Fibroblast of mammary gland (primary cell): ENCODE measurements at regions not wholly inside any gene's neighbourhood (a gene's known extent, or its start where the extent isn't known, plus 50 kb on each side); places are given as distances from the start of the nearest gene placed in this dataset.

Source experiments
- DNase-seq: peaks from one replicate; pipeline ENCODE4 v3.0.0-alpha.2; 2010; ENCODE audit warnings: low read depth
- H3K4me3 ChIP-seq: 2 replicates; pipeline ENCODE4 v1.5.1; 2011; ENCODE audit warnings: low read depth, mild to moderate bottlenecking, low read length, moderate library complexity; ENCODE audit not compliant: control insufficient read depth
- TF ChIP-seq, protein P1 (sequence below): conservative IDR thresholded peaks from 2 replicates; pipeline ENCODE4 v1.5.1; 2011; ENCODE audit warnings: low read depth, low read length, inconsistent platforms; ENCODE audit not compliant: control insufficient read depth, insufficient read depth

DNA sequence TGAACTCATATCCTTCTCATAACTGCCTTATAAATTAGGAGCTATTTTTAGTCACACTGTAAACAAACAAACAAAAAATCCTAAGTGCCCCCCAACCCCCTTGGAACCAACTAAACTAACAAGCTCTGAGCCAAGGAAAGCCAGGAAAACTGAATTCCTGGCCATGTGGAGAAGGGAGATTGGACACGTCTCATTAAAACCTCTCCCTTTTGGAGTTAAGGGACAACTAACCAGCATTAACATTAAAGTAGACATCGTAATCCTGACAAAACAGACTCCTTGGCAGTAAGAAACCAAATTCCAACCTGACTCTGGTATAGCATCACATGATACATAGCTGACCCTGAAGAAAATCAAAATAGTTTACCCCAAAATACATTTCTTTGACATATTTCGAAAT is 937.1 kb upstream of the GRIA3 start:
- TF ChIP-seq, protein P1, sequence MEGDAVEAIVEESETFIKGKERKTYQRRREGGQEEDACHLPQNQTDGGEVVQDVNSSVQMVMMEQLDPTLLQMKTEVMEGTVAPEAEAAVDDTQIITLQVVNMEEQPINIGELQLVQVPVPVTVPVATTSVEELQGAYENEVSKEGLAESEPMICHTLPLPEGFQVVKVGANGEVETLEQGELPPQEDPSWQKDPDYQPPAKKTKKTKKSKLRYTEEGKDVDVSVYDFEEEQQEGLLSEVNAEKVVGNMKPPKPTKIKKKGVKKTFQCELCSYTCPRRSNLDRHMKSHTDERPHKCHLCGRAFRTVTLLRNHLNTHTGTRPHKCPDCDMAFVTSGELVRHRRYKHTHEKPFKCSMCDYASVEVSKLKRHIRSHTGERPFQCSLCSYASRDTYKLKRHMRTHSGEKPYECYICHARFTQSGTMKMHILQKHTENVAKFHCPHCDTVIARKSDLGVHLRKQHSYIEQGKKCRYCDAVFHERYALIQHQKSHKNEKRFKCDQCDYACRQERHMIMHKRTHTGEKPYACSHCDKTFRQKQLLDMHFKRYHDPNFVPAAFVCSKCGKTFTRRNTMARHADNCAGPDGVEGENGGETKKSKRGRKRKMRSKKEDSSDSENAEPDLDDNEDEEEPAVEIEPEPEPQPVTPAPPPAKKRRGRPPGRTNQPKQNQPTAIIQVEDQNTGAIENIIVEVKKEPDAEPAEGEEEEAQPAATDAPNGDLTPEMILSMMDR, result no peak
- no peak overlapping the region for H3K4me3 ChIP-seq
- DNase-seq, result no peak

DNA sequence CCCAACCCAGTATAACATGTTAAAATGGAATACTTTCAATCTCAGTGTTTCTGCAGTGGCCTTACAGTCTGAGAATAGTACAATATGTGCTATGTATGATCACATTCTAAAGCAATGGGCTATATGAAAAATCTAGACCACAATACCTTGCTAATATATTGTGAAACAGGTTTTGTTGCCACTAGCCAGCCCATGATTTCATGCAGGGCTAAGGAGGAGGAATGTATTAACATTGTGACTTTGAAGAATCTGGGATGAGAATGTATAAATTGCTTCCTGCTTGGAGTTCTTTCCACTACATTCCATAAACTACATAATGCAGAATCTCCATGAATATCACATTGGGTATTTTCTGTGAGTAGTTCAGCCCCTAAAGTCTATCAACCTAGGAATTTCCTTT is 935.4 kb upstream of the GRIA3 start:
- TF ChIP-seq, protein P1, result no peak

DNA sequence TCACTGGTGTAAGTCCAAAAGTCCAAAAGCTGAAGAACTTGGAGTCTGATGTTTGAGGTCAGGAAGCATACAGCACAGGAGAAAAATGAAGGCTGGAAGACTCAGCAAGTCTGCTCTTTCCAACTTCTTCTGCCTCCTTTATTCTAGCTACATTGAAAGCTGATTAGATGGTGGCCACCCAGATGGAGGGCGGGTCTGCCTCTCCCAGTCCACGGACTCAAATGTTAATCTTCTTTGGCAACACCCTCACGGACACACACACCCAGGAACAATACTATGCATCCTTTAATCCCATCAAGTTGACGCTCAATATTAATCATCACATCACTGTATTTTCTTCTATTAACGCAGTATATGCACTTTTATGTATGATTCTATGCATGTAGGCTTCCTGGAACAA is 931.6 kb upstream of the GRIA3 start:
- no peak overlapping the region for H3K4me3 ChIP-seq
- no peak for DNase-seq
- TF ChIP-seq, protein P1, result no peak

More for the DNA sequence above, 935.4 kb upstream of the GRIA3 start:
- H3K4me3 ChIP-seq, result no peak overlapping the region
- no peak for DNase-seq

DNA sequence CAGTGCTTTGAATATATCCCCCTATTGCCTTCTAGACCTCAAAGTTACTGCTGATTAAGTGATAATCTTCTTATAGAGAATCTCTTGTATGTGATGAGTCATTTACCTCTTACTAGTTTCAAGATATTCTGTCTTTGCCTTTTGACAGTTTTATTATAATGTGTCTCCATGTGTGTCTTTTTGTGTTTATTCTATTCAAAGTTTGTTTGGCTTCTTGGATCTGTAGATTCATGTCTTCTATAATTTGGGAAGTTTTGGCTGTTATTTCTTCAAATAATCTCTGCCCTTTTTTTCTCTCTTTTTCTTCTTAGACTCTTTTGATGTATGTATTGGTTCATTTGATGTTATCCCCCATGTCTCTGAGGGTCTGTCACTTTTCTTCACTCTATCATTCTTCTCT is 915.7 kb upstream of the GRIA3 start:
- TF ChIP-seq, protein P1, result no peak
- H3K4me3 ChIP-seq, result no peak overlapping the region
- no peak for DNase-seq

DNA sequence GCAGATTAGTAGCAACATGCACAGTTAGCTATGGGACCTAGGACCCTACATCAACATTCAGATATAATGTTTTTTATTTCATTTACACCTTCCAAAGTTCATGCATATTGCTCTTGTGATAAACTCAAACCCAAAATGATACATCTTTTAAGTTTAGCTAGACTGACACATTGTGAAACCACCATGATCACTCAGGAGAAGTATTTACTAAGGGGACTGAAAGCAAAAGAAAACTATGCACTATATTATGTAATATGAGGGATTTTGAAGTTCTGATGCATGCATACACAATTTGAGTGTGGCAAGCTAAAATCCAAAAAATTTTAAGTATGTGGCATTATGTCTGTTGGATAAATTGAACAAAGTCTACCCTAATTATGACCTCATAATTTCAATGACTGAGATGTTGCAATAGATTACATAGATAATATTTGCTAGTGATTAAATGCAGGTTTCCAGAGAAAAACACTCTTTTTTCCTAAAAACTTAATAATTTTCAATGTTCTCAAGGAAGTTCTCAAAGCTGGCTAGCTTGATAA is 914.8 kb upstream of the GRIA3 start:
- DNase-seq, result peak; percentile 0
- TF ChIP-seq, protein P1, result no peak
- no peak overlapping the region for H3K4me3 ChIP-seq

DNA sequence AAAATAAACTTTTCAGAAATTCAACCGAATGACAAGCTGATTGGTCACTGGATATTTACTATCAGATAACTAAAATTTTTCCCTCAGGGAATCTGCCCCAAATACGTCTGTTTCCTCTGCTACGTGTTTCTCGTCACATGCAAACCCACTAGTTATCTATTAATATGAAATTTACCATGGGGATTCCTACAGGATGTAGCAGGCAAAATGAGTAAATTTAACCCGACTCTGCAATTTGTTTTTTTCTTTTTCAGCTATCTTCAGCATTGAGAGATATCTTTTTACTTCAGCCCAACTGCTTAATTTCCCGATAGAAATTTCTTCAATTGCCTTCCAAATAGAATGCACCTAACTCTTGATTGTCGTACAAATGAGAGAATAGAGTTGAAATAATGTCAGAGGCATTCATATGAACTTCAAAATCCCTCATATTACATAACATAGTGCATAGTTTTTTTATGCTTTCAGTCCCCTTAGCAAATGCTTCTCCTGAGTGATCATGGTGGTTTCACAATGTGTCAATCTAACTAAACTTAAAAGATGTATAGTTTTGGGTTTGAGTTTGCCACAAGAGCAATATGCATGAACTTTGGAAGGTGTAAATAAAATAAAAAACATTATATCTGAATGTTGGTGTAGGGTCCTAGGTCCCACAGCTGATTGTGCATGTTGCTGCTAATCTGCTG is 913.1 kb upstream of the GRIA3 start:
- TF ChIP-seq, protein P1, result no peak
- H3K4me3 ChIP-seq, result no peak overlapping the region
- DNase-seq, result no peak
